Mammary epithelial cell (primary cell): ENCODE measurements at regions not wholly inside any gene's neighbourhood (a gene's known extent, or its start where the extent isn't known, plus 50 kb on each side); places are given as distances from the start of the nearest gene placed in this dataset.

ENCODE experiments used
- CTCF ChIP-seq, 2 donors: IDR thresholded peaks in 1 of 2; conservative IDR thresholded peaks in 1 of 2; 2 replicates each; pipeline ENCODE4 v1.5.1; 2011 to 2012; ENCODE audit warnings: inconsistent platforms in 2 of 2, low read length in 2 of 2, mild to moderate bottlenecking in 2 of 2, control low read depth in 1 of 2, low read depth in 1 of 2; ENCODE audit not compliant: insufficient read depth in 1 of 2; ENCODE audit errors: extremely low read depth in 1 of 2
- EZH2 ChIP-seq: IDR thresholded peaks from 2 replicates; pipeline ENCODE4 v1.6.1; 2012; ENCODE audit warnings: low read length, inconsistent platforms, borderline replicate concordance

DNA sequence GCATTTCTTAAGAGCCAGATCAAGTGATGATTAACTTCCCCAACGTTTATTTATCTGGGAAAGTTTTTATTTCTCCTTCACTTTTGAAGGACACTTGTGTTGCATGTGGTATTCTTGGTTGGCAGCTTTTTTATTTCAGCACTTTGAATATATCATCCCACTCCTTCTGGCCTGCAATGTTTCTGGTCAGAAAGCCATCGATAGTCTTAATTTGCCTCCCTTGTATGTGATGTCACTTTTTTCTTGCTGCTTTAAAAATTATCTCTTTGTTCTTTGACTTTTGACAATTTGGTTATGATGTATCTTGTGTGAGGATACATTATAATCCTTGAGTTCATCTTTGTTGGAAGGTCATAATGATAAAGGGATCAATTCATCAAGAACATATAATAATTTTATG is 503.2 kb downstream of the OTOL1 start:
- TF ChIP-seq CTCF (conservative IDR thresholded peaks at IDR 0.05 in 1 of 2, IDR thresholded peaks at IDR 0.05 in 1 of 2; ENCODE audit: extremely low read depth in 1 of 2, insufficient read depth in 1 of 2, low read depth in 1 of 2, low read length in 2 of 2) = no peak
- no peak for TF ChIP-seq EZH2
